ENCODE measurements at regions not wholly inside any gene's neighbourhood (a gene's known extent, or its start where the extent isn't known, plus 50 kb on each side); places are given as distances from the start of the nearest gene placed in this dataset.

GRCh38 chr7:155210356-155210755 is 87.3 kb upstream of the INSIG1 start:
- ATAC-seq = peak; percentile 70
- CTCF ChIA-PET = no interaction called here

More at GRCh38 chr7:155210356-155210755, 87.3 kb upstream of the INSIG1 start:
- TF ChIP-seq EGR1 (IDR thresholded peaks at IDR 0.05; ENCODE audit: low read depth) = no peak
- no peak for TF ChIP-seq ZBTB33 (IDR thresholded peaks at IDR 0.05; ENCODE audit: extremely low read depth, insufficient replicate concordance, low read length)
- no peak for TF ChIP-seq YY1 (IDR thresholded peaks at IDR 0.05; ENCODE audit: extremely low read depth, insufficient replicate concordance, low read depth, low read length)
- TF ChIP-seq SP1 (IDR thresholded peaks at IDR 0.05; ENCODE audit: low read depth) = no peak
- no peak for TF ChIP-seq TCF7L2 (IDR thresholded peaks at IDR 0.05; ENCODE audit: borderline replicate concordance, extremely low read depth, insufficient read depth, insufficient read length)
- no peak for TF ChIP-seq CBX3 (IDR thresholded peaks at IDR 0.05; ENCODE audit: low read depth)
- TF ChIP-seq, protein P1, sequence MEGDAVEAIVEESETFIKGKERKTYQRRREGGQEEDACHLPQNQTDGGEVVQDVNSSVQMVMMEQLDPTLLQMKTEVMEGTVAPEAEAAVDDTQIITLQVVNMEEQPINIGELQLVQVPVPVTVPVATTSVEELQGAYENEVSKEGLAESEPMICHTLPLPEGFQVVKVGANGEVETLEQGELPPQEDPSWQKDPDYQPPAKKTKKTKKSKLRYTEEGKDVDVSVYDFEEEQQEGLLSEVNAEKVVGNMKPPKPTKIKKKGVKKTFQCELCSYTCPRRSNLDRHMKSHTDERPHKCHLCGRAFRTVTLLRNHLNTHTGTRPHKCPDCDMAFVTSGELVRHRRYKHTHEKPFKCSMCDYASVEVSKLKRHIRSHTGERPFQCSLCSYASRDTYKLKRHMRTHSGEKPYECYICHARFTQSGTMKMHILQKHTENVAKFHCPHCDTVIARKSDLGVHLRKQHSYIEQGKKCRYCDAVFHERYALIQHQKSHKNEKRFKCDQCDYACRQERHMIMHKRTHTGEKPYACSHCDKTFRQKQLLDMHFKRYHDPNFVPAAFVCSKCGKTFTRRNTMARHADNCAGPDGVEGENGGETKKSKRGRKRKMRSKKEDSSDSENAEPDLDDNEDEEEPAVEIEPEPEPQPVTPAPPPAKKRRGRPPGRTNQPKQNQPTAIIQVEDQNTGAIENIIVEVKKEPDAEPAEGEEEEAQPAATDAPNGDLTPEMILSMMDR (IDR thresholded peaks at IDR 0.05 in 2 of 3, conservative IDR thresholded peaks at IDR 0.05 in 1 of 3; ENCODE audit: borderline replicate concordance in 1 of 3, insufficient read depth in 1 of 3, low read depth in 2 of 3, low read length in 2 of 3) = peak in 2 of 3 experiments; percentile 40 to 44; a peak in 4 of 6 replicates
- no peak for TF ChIP-seq EZH2phosphoT487 (IDR thresholded peaks at IDR 0.05; ENCODE audit: borderline replicate concordance)
- no peak for TF ChIP-seq ATF3 (IDR thresholded peaks at IDR 0.05)
- Histone ChIP-seq H3K27me3 (ENCODE audit: insufficient read depth, low read length) (no peaks in the 10 kb centered on the region), H2AFZ (ENCODE audit: low read depth, low read length, poor library complexity, severe bottlenecking) (no peak overlapping the region), H3K4me2 (ENCODE audit: low read length) (peak overlapping the region; percentile 64), H3K27ac (ENCODE audit: low read depth, low read length) (no peak overlapping the region), H3K79me2 (ENCODE audit: insufficient read depth, low read length) (no peaks in the 10 kb centered on the region), H3K9me3 (ENCODE audit: control insufficient read depth in 1 of 2, insufficient read depth in 1 of 2, low read depth in 1 of 2, low read length in 2 of 2) (no peaks in the 10 kb centered on the region), H3K4me1 (ENCODE audit: control insufficient read depth in 1 of 2, insufficient read depth in 2 of 2, low read length in 2 of 2) (peaks cover 27 to 49% of the 10 kb centered on the region in 2 experiments), H3K9me2 (ENCODE audit: insufficient read depth) (no peaks in the 10 kb centered on the region), H3K4me3 (replicated peaks in 1 of 2; ENCODE audit: low read depth in 1 of 2, low read length in 2 of 2) (no peak overlapping the region), H3K36me3 (ENCODE audit: control insufficient read depth in 1 of 2, insufficient read depth in 2 of 2, low read length in 2 of 2) (no peaks in the 10 kb centered on the region), H3K9ac (ENCODE audit: low read length) (no peak overlapping the region), H4K20me1 (ENCODE audit: insufficient read depth) (no peaks in the 10 kb centered on the region)
- no TSS peak for BruUV-seq (replicated peaks)
- DNase-seq (ENCODE audit: low read depth, low spot score) = no peak
- intact Hi-C loops (cut with micrococcal nuclease) = no loop called here
- ChIA-PET POLR2A (interaction anchor here (1.0 kb wide), 1 partner anchor 87 kb away, joined by 3 read pairs; the partner anchor contains the start of gene INSIG1), RAD21 (ENCODE audit: low non-redundant PET in 1 of 2, low total read pairs in 2 of 2, uncharacterized antibody in 2 of 2, unreplicated experiment in 2 of 2) (no interaction called here)
